C4-2B (cell line): ENCODE measurements at regions not wholly inside any gene's neighbourhood (a gene's known extent, or its start where the extent isn't known, plus 50 kb on each side); places are given as distances from the start of the nearest gene placed in this dataset.

Source experiments
- H3K27ac ChIP-seq: fragments of 450-650 bp; 2 replicates; pipeline ENCODE4 v1.5.1; 2017
- CTCF ChIP-seq: fragments of 450-650 bp; conservative IDR thresholded peaks from 2 replicates; pipeline ENCODE4 v1.5.1; 2017; ENCODE audit warnings: mild to moderate bottlenecking
- ZFX ChIP-seq: fragments of 450-650 bp; IDR thresholded peaks from 2 replicates; pipeline ENCODE4 v1.6.1; 2017

DNA sequence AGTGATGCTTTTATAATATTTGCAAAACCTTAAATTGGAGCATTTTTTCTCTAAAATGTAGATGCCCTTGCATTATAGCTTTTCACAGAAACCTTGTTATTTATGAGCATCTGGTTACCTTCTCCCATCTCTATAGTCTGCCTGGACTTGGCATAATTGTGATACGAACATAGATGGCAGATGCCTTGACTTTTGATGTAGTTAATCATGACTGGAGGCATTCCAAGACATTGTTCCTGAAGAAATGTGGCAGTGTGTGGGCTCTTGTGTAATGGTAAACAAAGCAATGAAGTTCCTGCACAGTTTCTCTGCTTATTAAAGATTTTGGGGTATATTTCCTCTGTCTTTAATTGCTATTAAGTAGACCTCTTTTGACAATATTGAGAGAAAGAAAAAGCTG lies 500.1 kb downstream of the PCDH19 start:
- H3K27ac ChIP-seq = no peak overlapping the region
- TF ChIP-seq ZFX (no peak), CTCF (no peak)

- TF ChIP-seq ZFX (no peak), CTCF (no peak)
- H3K27ac ChIP-seq = no peak overlapping the region
Observed at GRCh38 chrX:99901091-99901490, 509.0 kb downstream of the PCDH19 start.

DNA sequence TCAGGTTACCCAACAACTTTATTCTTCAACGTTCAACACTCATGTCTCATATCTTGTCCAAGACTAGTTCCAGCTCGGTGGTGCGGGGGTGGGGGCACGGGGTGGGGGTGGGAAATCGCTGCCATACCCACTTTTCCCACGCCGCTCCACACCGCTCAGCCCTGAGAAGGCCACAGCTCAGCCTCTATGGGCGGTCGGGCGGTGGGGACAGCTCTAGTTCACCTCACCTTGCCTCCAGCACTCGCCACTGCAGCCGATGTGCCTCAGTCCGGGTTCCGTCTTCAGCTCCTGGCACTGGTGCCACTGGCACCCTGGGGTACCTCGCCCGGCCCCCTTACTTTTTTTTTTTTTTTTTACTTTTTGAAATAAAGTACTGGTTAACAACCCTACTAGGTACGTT lies 522.2 kb downstream of the PCDH19 start:
- TF ChIP-seq CTCF (no peak), ZFX (no peak)
- no peak overlapping the region for H3K27ac ChIP-seq

DNA sequence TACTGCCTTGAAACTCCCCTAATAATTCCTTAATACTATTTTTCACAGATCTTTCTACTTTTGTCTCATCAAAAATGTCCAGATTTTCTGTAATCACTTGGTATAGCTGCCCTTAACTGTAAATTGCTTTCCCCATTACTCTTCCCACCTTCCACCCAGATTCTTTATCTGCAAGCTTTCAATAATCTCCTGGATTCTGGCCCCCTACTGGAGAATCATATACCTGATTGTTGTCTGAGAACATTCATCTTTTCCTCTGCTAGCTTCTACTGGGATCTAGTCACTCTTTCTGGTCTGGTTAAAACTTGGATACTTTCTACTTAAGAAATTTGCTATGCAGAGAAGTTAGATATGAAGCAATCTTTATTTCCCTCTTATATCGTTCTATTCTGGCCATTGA lies 552.6 kb downstream of the PCDH19 start:
- H3K27ac ChIP-seq = no peak overlapping the region

DNA sequence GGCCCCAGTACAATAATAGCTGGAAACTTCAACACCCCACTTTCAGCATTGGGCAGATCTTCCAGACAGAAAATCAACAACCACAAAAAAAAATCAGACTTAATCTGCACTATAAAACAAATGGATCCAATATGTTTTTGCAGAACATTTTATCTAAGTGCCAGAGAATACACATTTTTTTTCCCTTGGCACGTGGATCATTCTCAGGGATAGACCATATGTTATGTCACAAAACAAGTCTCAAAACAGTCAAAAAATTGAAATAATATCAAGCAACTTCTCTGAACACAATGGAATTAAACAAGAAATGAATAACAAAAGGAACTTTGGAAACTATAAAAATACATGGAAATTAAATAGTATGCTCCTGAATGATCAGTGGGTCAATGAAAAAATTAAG lies 576.3 kb downstream of the PCDH19 start:
- H3K27ac ChIP-seq = no peak overlapping the region
- no peak for TF ChIP-seq ZFX
- TF ChIP-seq CTCF = no peak

More for the DNA sequence above, 552.6 kb downstream of the PCDH19 start:
- no peak for TF ChIP-seq ZFX
- peak; percentile 35 for TF ChIP-seq CTCF

GRCh38 chrX:99820197-99820596 lies 589.9 kb downstream of the PCDH19 start:
- TF ChIP-seq CTCF = no peak
- no peak for TF ChIP-seq ZFX
- H3K27ac ChIP-seq = no peak overlapping the region

DNA sequence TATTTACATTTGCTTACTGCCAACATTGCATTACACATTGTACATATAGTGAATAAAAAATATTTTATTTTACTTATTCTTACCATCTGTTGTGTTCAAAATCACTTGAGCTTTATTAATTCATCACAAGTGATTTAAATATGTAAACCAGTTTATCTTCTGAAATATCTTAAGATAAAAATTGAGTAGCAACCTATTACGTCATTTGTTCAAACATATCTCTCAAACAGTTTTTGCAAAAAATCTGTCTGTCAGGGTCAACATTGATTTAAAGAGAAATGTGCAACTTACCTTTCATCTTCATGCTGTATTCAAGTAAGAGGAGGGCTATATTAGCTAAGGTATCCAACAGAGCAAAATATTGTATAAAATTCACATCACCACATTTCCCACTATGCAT lies 610.1 kb downstream of the PCDH19 start:
- no peak overlapping the region for H3K27ac ChIP-seq

More for the DNA sequence above, 610.1 kb downstream of the PCDH19 start:
- TF ChIP-seq ZFX (no peak), CTCF (no peak)
